ENCODE measurements at regions not wholly inside any gene's neighbourhood (a gene's known extent, or its start where the extent isn't known, plus 50 kb on each side); places are given as distances from the start of the nearest gene placed in this dataset.

- no peak for TF ChIP-seq SIN3A (IDR thresholded peaks at IDR 0.05; ENCODE audit: borderline replicate concordance, insufficient read depth, low read length)
- TF ChIP-seq POLR2AphosphoS5 (IDR thresholded peaks at IDR 0.05; ENCODE audit: low read depth, low read length): no peak
- TF ChIP-seq REST (IDR thresholded peaks at IDR 0.05; ENCODE audit: insufficient read depth in 1 of 2, low read depth in 2 of 2, low read length in 2 of 2): no peak
- no peak for TF ChIP-seq TAF1 (IDR thresholded peaks at IDR 0.05; ENCODE audit: borderline replicate concordance, insufficient read depth, low read length)
- TF ChIP-seq FOXP2 (optimal IDR thresholded peaks at IDR 0.05; ENCODE audit: borderline replicate concordance, extremely low read depth, extremely low read length, insufficient read depth): no peak
These were observed 217.8 kb downstream of the LRRC3B start for GRCh38 chr3:26840272-26840870.
